ENCODE measurements at regions not wholly inside any gene's neighbourhood (a gene's known extent, or its start where the extent isn't known, plus 50 kb on each side); places are given as distances from the start of the nearest gene placed in this dataset.

DNA sequence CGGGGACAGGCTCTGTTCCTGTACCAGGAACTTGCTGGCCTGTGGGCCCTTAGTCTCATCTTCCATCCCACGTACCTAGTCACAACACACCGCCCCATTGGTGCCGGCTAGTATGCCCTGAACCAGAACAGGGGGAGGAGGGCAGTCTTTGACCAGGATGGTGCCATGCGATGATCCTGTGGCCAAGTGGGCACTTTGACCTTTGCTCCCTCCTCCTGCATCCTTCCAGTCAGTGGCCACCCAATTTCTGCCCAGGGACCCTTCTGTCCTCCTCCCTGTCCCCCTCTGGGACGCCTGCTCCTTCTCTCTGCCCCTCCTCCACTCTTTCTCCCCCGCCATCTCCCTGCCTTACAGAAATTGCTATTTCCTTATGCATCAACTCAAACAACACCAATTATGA is 126.3 kb upstream of the CHST15 start:
- TF ChIP-seq CTCF (optimal IDR thresholded peaks at IDR 0.05 in 1 of 3, IDR thresholded peaks at IDR 0.05 in 1 of 3, conservative IDR thresholded peaks at IDR 0.05 in 1 of 3; ENCODE audit: extremely low read depth in 1 of 3, insufficient read depth in 2 of 3, low read length in 3 of 3) (no peak), EZH2 (IDR thresholded peaks at IDR 0.05; ENCODE audit: low read length) (no peak)
